GM06990 (cell line): ENCODE measurements at regions not wholly inside any gene's neighbourhood (a gene's known extent, or its start where the extent isn't known, plus 50 kb on each side); places are given as distances from the start of the nearest gene placed in this dataset.

Experiments
- DNase-seq: peaks from one replicate; pipeline ENCODE4 v3.0.0-alpha.2; 2011; ENCODE audit not compliant: insufficient read length; ENCODE audit errors: extremely low read depth
- H3K27me3 ChIP-seq: replicated peaks from 2 replicates; pipeline ENCODE4 v1.6.0; 2011; ENCODE audit warnings: low read length; ENCODE audit not compliant: control insufficient read depth, insufficient read depth
- H3K36me3 ChIP-seq: 2 replicates; pipeline ENCODE4 v1.5.1; 2011; ENCODE audit warnings: low read length; ENCODE audit not compliant: control insufficient read depth, insufficient read depth
- H3K4me3 ChIP-seq: replicated peaks from 2 replicates; pipeline ENCODE4 v1.5.1; 2011; ENCODE audit warnings: low read depth, mild to moderate bottlenecking, control low read depth, low read length
- TF ChIP-seq, protein P1 (sequence below): IDR thresholded peaks from 2 replicates; pipeline ENCODE4 v1.5.1; 2011; ENCODE audit warnings: low read length, control low read depth, mild to moderate bottlenecking, inconsistent platforms; ENCODE audit not compliant: insufficient read depth, poor library complexity, severe bottlenecking

DNA sequence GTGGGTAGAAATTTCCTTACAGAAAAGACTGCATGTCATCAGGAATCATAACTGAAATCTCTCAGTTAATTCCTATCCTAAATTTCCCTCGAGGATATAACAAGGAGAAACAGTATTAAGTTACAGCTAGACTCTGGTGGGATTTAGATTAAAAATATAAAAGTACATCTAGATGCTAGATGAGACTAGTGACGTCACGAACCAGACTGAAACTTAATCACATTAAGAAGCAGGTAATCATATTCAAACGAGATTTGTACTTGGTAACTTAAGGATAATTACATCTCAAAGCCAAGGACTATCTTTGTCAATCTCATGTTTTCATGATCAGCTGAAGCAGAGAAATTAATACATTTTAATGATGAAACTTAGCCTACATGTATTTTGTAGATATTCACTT lies 130.6 kb downstream of the MTNR1A start:
- Histone ChIP-seq H3K36me3 (no peaks in the 10 kb centered on the region), H3K27me3 (no peaks in the 10 kb centered on the region), H3K4me3 (no peak overlapping the region)
- DNase-seq = no peak
- TF ChIP-seq, protein P1, sequence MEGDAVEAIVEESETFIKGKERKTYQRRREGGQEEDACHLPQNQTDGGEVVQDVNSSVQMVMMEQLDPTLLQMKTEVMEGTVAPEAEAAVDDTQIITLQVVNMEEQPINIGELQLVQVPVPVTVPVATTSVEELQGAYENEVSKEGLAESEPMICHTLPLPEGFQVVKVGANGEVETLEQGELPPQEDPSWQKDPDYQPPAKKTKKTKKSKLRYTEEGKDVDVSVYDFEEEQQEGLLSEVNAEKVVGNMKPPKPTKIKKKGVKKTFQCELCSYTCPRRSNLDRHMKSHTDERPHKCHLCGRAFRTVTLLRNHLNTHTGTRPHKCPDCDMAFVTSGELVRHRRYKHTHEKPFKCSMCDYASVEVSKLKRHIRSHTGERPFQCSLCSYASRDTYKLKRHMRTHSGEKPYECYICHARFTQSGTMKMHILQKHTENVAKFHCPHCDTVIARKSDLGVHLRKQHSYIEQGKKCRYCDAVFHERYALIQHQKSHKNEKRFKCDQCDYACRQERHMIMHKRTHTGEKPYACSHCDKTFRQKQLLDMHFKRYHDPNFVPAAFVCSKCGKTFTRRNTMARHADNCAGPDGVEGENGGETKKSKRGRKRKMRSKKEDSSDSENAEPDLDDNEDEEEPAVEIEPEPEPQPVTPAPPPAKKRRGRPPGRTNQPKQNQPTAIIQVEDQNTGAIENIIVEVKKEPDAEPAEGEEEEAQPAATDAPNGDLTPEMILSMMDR = no peak

- TF ChIP-seq, protein P1 = no peak
- no peaks in the 10 kb centered on the region for H3K27me3 ChIP-seq
- H3K36me3 ChIP-seq = no peaks in the 10 kb centered on the region
- no peak for DNase-seq
- no peak overlapping the region for H3K4me3 ChIP-seq
Measured at GRCh38 chr4:186422296-186422695, 133.1 kb downstream of the MTNR1A start.

DNA sequence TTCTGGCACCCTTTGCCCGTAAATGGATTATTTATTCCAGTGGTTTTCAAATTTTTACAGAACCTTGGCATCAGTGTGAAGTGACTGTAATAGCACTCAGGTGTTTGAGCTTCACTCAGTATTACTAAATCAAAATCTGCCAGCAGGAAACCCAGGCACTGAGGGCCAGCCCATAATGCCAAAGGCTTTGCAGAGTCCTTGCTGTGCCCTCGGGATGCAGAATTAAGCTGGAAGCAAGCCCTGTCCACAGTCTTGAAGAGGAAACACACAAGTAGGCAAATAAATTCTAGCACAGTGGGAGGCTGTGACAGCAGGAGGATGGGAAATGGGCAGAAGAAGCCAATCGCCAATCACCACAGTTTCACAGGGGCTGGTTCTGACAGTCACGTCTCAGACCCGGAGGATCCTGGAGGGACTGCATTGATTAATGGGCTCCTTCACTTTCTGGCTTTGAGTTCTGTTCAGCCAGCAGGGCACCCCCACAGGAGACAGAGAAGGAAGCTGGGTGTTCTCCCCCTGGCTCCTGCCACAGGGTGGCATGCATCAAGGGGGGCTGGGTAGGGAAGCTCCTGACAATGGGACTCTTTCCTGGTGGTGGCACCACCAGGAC lies 138.8 kb downstream of the MTNR1A start:
- TF ChIP-seq, protein P1 = no peak
- H3K27me3 ChIP-seq = no peaks in the 10 kb centered on the region

GRCh38 chr4:186414390-186414789 lies 141.0 kb downstream of the MTNR1A start:
- TF ChIP-seq, protein P1 = no peak
- Histone ChIP-seq H3K36me3 (no peaks in the 10 kb centered on the region), H3K4me3 (no peak overlapping the region), H3K27me3 (no peaks in the 10 kb centered on the region)
- DNase-seq = no peak

More for the DNA sequence above, 138.8 kb downstream of the MTNR1A start:
- H3K36me3 ChIP-seq = no peaks in the 10 kb centered on the region
- no peak for DNase-seq
- no peak overlapping the region for H3K4me3 ChIP-seq

DNA sequence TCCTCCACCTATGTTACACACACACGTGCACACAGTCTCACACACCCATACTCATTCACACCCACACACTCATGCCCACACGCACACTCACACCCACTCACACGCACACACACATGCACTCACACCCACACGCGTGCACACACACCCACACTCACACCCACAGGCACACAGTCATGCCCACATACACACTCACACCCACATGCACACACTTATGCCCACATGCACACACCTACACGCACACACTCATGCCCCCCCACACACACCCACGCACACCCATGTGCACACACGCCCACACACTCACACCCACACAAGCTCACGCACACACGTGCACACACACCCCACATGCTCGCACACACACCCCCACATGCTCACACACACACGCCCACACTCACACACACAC lies 140.0 kb downstream of the F11 start:
- Histone ChIP-seq H3K27me3 (no peaks in the 10 kb centered on the region), H3K36me3 (no peaks in the 10 kb centered on the region), H3K4me3 (no peak overlapping the region)
- TF ChIP-seq, protein P1 = no peak
- DNase-seq = no peak
